Keratinocyte (primary cell): ENCODE measurements at regions not wholly inside any gene's neighbourhood (a gene's known extent, or its start where the extent isn't known, plus 50 kb on each side); places are given as distances from the start of the nearest gene placed in this dataset.

Source experiments
- CTCF ChIP-seq, 3 experiments: IDR thresholded peaks in 1 of 3; conservative IDR thresholded peaks in 1 of 3; optimal IDR thresholded peaks in 1 of 3; 2 replicates in 2 of 3; 3 replicates in 1 of 3; pipeline versions ENCODE3 to v1.5.1; 2011; ENCODE audit warnings: low read length in 3 of 3, mild to moderate bottlenecking in 3 of 3, moderate library complexity in 2 of 3, control low read depth in 1 of 3, inconsistent platforms in 1 of 3; ENCODE audit not compliant: insufficient read depth in 2 of 3; ENCODE audit errors: extremely low read depth in 1 of 3
- EZH2 ChIP-seq: IDR thresholded peaks from one replicate; pipeline ENCODE4 v1.6.1; 2012; ENCODE audit warnings: inconsistent platforms, mild to moderate bottlenecking, low read length, moderate library complexity

- TF ChIP-seq CTCF (optimal IDR thresholded peaks at IDR 0.05 in 1 of 3, IDR thresholded peaks at IDR 0.05 in 1 of 3, conservative IDR thresholded peaks at IDR 0.05 in 1 of 3; ENCODE audit: extremely low read depth in 1 of 3, insufficient read depth in 2 of 3, low read length in 3 of 3) (no peak), EZH2 (no peak)
These were observed 1639.0 kb upstream of the SLC10A2 start for GRCh38 chr13:104705031-104705750.
